Calu3 (cell line): ENCODE measurements at regions not wholly inside any gene's neighbourhood (a gene's known extent, or its start where the extent isn't known, plus 50 kb on each side); places are given as distances from the start of the nearest gene placed in this dataset.

Experiments used
- BruUV-seq: library from RNA; stranded (reverse); fragments of 400-500 nt; replicated peaks from 2 replicates; lab custom pipeline; 2021; lab: Mats Ljungman, UMichigan
- CTCF ChIA-PET: fragments of 300-600 bp; sonication (Branson Sonifier 250); formaldehyde crosslinking; loops from one replicate; lab custom pipeline; 2022; ENCODE audit warnings: antibody characterized with exemption; lab: Charles Lee
- DNase-seq: peaks from one replicate; pipeline ENCODE4 v3.0.0; 2022
- H3K27ac Mint-ChIP-seq: one replicate; pipeline ENCODE4 v1.8.0; 2022; ENCODE audit warnings: mixed read lengths; ENCODE audit not compliant: unreplicated experiment
- H3K27me3 Mint-ChIP-seq: one replicate; pipeline ENCODE4 v1.8.0; 2022; ENCODE audit warnings: mixed read lengths; ENCODE audit not compliant: unreplicated experiment
- H3K36me3 Mint-ChIP-seq: one replicate; pipeline ENCODE4 v1.8.0; 2022; ENCODE audit warnings: mild to moderate bottlenecking, moderate library complexity, mixed read lengths; ENCODE audit not compliant: insufficient read depth, unreplicated experiment
- H3K4me1 Mint-ChIP-seq: one replicate; pipeline ENCODE4 v1.8.0; 2022; ENCODE audit warnings: mild to moderate bottlenecking, low read depth, mixed read lengths; ENCODE audit not compliant: unreplicated experiment
- H3K4me3 Mint-ChIP-seq: one replicate; pipeline ENCODE4 v1.8.0; 2022; ENCODE audit warnings: mild to moderate bottlenecking, low read depth, moderate library complexity, mixed read lengths; ENCODE audit not compliant: unreplicated experiment
- H3K9me3 Mint-ChIP-seq: one replicate; pipeline ENCODE4 v1.8.0; 2022; ENCODE audit warnings: low read depth, mixed read lengths; ENCODE audit not compliant: unreplicated experiment
- CTCF ChIP-seq: fragments of 200-600 bp; IDR thresholded peaks from one replicate; pipeline ENCODE4 v1.8.0; 2022; ENCODE audit warnings: antibody characterized with exemption; ENCODE audit not compliant: unreplicated experiment
- intact Hi-C: fragments of 100-400 bp; cut with micrococcal nuclease; formaldehyde crosslinking; loops from one replicate; pipeline ENCODE4 v1.10.0; 2022; ENCODE audit not compliant: unreplicated experiment

- Mint-ChIP-seq H3K27me3 (peaks cover 26% of the 10 kb centered on the region), H3K9me3 (no peaks in the 10 kb centered on the region), H3K4me3 (no peak overlapping the region), H3K27ac (no peak overlapping the region), H3K4me1 (no peaks in the 10 kb centered on the region), H3K36me3 (no peaks in the 10 kb centered on the region)
- CTCF ChIA-PET, result interaction anchor here (0.8 kb wide), 1 partner anchor 60 kb away, joined by 3 read pairs; no protein-coding TSS in a partner anchor
- no peak for TF ChIP-seq CTCF
- intact Hi-C loops, result no loop called here
- DNase-seq, result no peak
- BruUV-seq, result no TSS peak
Measured at GRCh38 chr11:15300341-15300740, 185.6 kb downstream of the INSC start.

- no TSS peak for BruUV-seq
- Mint-ChIP-seq H3K4me1 (no peaks in the 10 kb centered on the region), H3K27me3 (peaks cover 4% of the 10 kb centered on the region), H3K27ac (no peak overlapping the region), H3K4me3 (no peak overlapping the region), H3K9me3 (no peaks in the 10 kb centered on the region), H3K36me3 (no peaks in the 10 kb centered on the region)
- CTCF ChIA-PET, result no interaction called here
- intact Hi-C loops, result no loop called here
- DNase-seq, result no peak
- no peak for TF ChIP-seq CTCF
Measured at GRCh38 chr11:15307619-15308024, 192.9 kb downstream of the INSC start.

- H3K27ac Mint-ChIP-seq, result no peak overlapping the region
- no peak for DNase-seq
- no peak for TF ChIP-seq CTCF
- no peaks in the 10 kb centered on the region for H3K27me3 Mint-ChIP-seq
- H3K4me1 Mint-ChIP-seq, result no peaks in the 10 kb centered on the region
- H3K9me3 Mint-ChIP-seq, result no peaks in the 10 kb centered on the region
- intact Hi-C loops, result no loop called here
- CTCF ChIA-PET, result no interaction called here
- H3K4me3 Mint-ChIP-seq, result no peak overlapping the region
- BruUV-seq, result no TSS peak
- H3K36me3 Mint-ChIP-seq, result no peaks in the 10 kb centered on the region
Measured at GRCh38 chr11:15308840-15309239, 194.1 kb downstream of the INSC start.

GRCh38 chr11:15309296-15309695 lies 194.6 kb downstream of the INSC start:
- TF ChIP-seq CTCF, result no peak
- intact Hi-C loops, result no loop called here
- no peaks in the 10 kb centered on the region for H3K4me1 Mint-ChIP-seq
- H3K36me3 Mint-ChIP-seq, result no peaks in the 10 kb centered on the region
- no peaks in the 10 kb centered on the region for H3K9me3 Mint-ChIP-seq
- no TSS peak for BruUV-seq
- H3K27me3 Mint-ChIP-seq, result no peaks in the 10 kb centered on the region
- no peak overlapping the region for H3K4me3 Mint-ChIP-seq
- no peak overlapping the region for H3K27ac Mint-ChIP-seq
- DNase-seq, result no peak
- CTCF ChIA-PET, result no interaction called here

GRCh38 chr11:15313862-15314261 lies 199.1 kb downstream of the INSC start:
- H3K9me3 Mint-ChIP-seq, result no peaks in the 10 kb centered on the region
- CTCF ChIA-PET, result no interaction called here
- no peaks in the 10 kb centered on the region for H3K4me1 Mint-ChIP-seq
- no peak for DNase-seq
- H3K36me3 Mint-ChIP-seq, result no peaks in the 10 kb centered on the region
- H3K27me3 Mint-ChIP-seq, result no peaks in the 10 kb centered on the region
- H3K4me3 Mint-ChIP-seq, result no peak overlapping the region
- no TSS peak for BruUV-seq
- intact Hi-C loops, result no loop called here
- no peak overlapping the region for H3K27ac Mint-ChIP-seq
- TF ChIP-seq CTCF, result no peak
